RWPE1 (cell line): ENCODE measurements at regions not wholly inside any gene's neighbourhood (a gene's known extent, or its start where the extent isn't known, plus 50 kb on each side); places are given as distances from the start of the nearest gene placed in this dataset.

ENCODE experiments used
- CTCF ChIA-PET: fragments of 350-600 bp; sonication (Branson Sonifier 250); formaldehyde crosslinking; extraction: SDS; loops from one replicate; lab custom pipeline; 2021; lab: Yijun Ruan, JAX
- POLR2A ChIA-PET: fragments of 400-600 bp; formaldehyde crosslinking; extraction: SDS; loops from one replicate; lab custom pipeline; 2020; ENCODE audit warnings: antibody characterized with exemption; ENCODE audit not compliant: low non-redundant PET; lab: Yijun Ruan, JAX
- DNase-seq: peaks from one replicate; pipeline ENCODE4 v3.0.0; 2012; ENCODE audit warnings: low spot score
- H3K27ac ChIP-seq: fragments of 450-650 bp; 2 replicates; pipeline ENCODE4 v1.5.1; 2017
- CTCF ChIP-seq: fragments of 450-650 bp; conservative IDR thresholded peaks from 2 replicates; pipeline ENCODE4 v1.5.1; 2017; ENCODE audit warnings: low read depth, mild to moderate bottlenecking

DNA sequence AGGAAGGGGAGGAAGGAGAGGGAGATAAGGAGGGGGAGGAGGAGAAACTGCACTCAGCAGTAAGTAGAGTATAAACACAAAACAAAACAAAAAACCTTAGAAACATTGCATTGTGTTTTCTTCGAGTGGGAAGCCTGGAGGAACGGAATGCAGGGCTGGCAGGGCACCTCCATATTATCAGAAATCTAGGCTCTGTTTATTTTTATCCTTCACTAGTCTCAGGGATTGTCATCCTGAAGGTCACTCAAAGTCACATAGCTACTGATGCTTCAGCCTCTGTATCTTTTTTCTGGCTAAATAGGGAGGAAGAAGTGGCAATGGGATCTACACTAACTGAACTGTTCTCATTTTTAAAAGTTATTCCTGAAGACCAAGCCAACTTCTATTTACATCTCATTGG is 467.8 kb downstream of the KCTD12 start:
- CTCF ChIA-PET, result no interaction called here
- no peak for DNase-seq
- POLR2A ChIA-PET, result no interaction called here

GRCh38 chr13:76414320-76414719 is 471.9 kb downstream of the KCTD12 start:
- ChIA-PET CTCF (no interaction called here), POLR2A (no interaction called here)
- no peak for TF ChIP-seq CTCF
- H3K27ac ChIP-seq, result no peak overlapping the region
- DNase-seq, result no peak

More for the DNA sequence above, 467.8 kb downstream of the KCTD12 start:
- no peak for TF ChIP-seq CTCF
- no peak overlapping the region for H3K27ac ChIP-seq

- ChIA-PET POLR2A (no interaction called here), CTCF (no interaction called here)
- no peak for DNase-seq
- TF ChIP-seq CTCF, result no peak
- H3K27ac ChIP-seq, result no peak overlapping the region
Observed at GRCh38 chr13:76406243-76406642, 480.0 kb downstream of the KCTD12 start.

- H3K27ac ChIP-seq, result no peak overlapping the region
- no peak for DNase-seq
- ChIA-PET CTCF (no interaction called here), POLR2A (no interaction called here)
- TF ChIP-seq CTCF, result no peak
Observed at GRCh38 chr13:76398425-76398824, 487.8 kb downstream of the KCTD12 start.

- no peak for DNase-seq
- no peak for TF ChIP-seq CTCF
- H3K27ac ChIP-seq, result no peak overlapping the region
- ChIA-PET POLR2A (no interaction called here), CTCF (no interaction called here)
Observed at GRCh38 chr13:76397413-76397812, 488.8 kb downstream of the KCTD12 start.

GRCh38 chr13:76389321-76389720 is 496.9 kb downstream of the KCTD12 start:
- no peak for DNase-seq
- CTCF ChIA-PET, result no interaction called here
- POLR2A ChIA-PET, result no interaction called here
- no peak overlapping the region for H3K27ac ChIP-seq
- TF ChIP-seq CTCF, result no peak

DNA sequence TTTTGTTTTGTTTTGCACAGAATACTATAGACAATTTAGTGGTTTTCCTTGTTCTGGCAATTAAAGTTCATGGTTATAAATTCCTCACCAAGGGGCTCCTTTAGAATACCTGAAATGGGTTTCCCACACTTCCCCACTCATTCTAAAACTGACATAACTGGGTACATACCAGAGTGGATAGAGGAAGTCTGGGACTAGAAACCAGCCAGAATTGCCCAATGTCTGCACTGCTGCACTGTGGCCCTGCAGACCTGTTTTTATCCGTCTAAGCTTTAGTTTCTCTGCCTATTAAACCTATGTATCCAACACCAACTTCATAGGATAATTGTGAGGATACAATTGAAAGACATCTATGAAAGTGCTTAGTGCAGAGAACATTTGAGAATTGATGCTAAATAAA is 498.6 kb downstream of the KCTD12 start:
- ChIA-PET POLR2A (no interaction called here), CTCF (no interaction called here)
- H3K27ac ChIP-seq, result no peak overlapping the region
- DNase-seq, result no peak
- TF ChIP-seq CTCF, result no peak
